ENCODE measurements at regions not wholly inside any gene's neighbourhood (a gene's known extent, or its start where the extent isn't known, plus 50 kb on each side); places are given as distances from the start of the nearest gene placed in this dataset.
"Not testable (repeated sequence)": the region's sequence is repeated elsewhere in the genome, so short reads cannot be mapped to it uniquely, and the experiment has no call there.

DNA sequence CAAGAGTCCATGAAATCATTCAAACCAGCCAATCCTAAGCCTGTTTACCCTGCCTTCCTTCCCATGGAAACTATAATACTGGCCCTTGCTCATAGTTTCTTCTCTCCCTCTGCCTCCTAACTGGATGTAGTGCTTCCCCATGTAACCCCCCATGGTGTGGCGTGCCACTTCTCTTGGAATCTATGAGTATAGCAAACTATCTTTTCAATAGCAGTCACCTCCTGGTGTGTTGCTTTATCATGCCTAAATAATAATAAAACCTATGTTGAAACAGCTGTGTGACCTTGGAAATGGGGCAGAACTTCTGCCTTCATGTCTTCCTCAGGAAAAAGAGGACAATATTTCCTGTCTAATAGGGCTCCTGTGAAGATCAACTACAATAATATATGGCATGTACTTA lies 234.8 kb upstream of the EDNRA start:
- no peak overlapping the region for H2BK12ac ChIP-seq (ENCODE audit: insufficient read length, low read depth, low read length)
- no peak overlapping the region for H4K91ac ChIP-seq (ENCODE audit: insufficient read length, low read depth, low read length)
- no peaks in the 10 kb centered on the region; the same call in 1 of the 2 replicates for H3K27me3 ChIP-seq (ENCODE audit: insufficient read depth, low read length)
- no peak overlapping the region for H3K9ac ChIP-seq (ENCODE audit: extremely low read depth, insufficient read length, low read length)
- no peak overlapping the region for H2BK15ac ChIP-seq (ENCODE audit: low read depth, low read length)
- no peak overlapping the region for H2BK5ac ChIP-seq (ENCODE audit: insufficient read length, low read length)
- peaks cover 4 to 5% of the 10 kb centered on the region in 2 experiments; a peak in 3 of 4 replicates for H3K4me1 Mint-ChIP-seq
- no peak for DNase-seq
- H2BK120ac ChIP-seq (ENCODE audit: low read depth, low read length, poor library complexity, severe bottlenecking): no peak overlapping the region
- H2AK5ac ChIP-seq (ENCODE audit: insufficient read length, low read length): no peak overlapping the region
- H3K36me3 Mint-ChIP-seq (ENCODE audit: insufficient read depth in 1 of 3, low read depth in 3 of 3): no peaks in the 10 kb centered on the region
- WGBS (ENCODE audit: extremely low coverage, insufficient read length, low lambda C conversion rate): no CpG with 5 or more reads among the region's 1 CpG
- H3K4me1 ChIP-seq (ENCODE audit: insufficient read depth, low read length): no peaks in the 10 kb centered on the region
- no peaks in the 10 kb centered on the region for H3K23me2 ChIP-seq (ENCODE audit: insufficient read length, low read depth, low read length, poor library complexity, severe bottlenecking)
- H3K4me3 Mint-ChIP-seq: no peak overlapping the region
- TF ChIP-seq, protein P1, sequence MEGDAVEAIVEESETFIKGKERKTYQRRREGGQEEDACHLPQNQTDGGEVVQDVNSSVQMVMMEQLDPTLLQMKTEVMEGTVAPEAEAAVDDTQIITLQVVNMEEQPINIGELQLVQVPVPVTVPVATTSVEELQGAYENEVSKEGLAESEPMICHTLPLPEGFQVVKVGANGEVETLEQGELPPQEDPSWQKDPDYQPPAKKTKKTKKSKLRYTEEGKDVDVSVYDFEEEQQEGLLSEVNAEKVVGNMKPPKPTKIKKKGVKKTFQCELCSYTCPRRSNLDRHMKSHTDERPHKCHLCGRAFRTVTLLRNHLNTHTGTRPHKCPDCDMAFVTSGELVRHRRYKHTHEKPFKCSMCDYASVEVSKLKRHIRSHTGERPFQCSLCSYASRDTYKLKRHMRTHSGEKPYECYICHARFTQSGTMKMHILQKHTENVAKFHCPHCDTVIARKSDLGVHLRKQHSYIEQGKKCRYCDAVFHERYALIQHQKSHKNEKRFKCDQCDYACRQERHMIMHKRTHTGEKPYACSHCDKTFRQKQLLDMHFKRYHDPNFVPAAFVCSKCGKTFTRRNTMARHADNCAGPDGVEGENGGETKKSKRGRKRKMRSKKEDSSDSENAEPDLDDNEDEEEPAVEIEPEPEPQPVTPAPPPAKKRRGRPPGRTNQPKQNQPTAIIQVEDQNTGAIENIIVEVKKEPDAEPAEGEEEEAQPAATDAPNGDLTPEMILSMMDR (conservative IDR thresholded peaks at IDR 0.05): no peak
- no peaks in the 10 kb centered on the region for H3K79me1 ChIP-seq (ENCODE audit: insufficient read depth, low read depth, low read length, poor library complexity, severe bottlenecking)
- H4K20me1 ChIP-seq (ENCODE audit: control insufficient read depth, insufficient read depth, insufficient read length): no peaks in the 10 kb centered on the region
- no peak overlapping the region for H3K14ac ChIP-seq (ENCODE audit: insufficient read depth, low read length)
- peaks cover 0 to under 1% of the 10 kb centered on the region in 2 experiments; a peak in 1 of 5 replicates for H3K9me3 Mint-ChIP-seq
- H2AFZ ChIP-seq (ENCODE audit: low read length): no peak overlapping the region
- no peak overlapping the region for H3K4me2 ChIP-seq (ENCODE audit: insufficient read depth, insufficient read length, low read length)
- H3K18ac ChIP-seq (ENCODE audit: insufficient read length, low read depth, low read length): no peak overlapping the region
- no peak overlapping the region for H3T11ph ChIP-seq (ENCODE audit: low read length)
- no peak overlapping the region; a peak in 1 of 7 replicates for H3K27ac Mint-ChIP-seq
- no peak overlapping the region for H3K27ac ChIP-seq (ENCODE audit: insufficient read length, low read depth, low read length)
- no peaks in the 10 kb centered on the region for H3K27me3 Mint-ChIP-seq (ENCODE audit: low read depth)
- no peak overlapping the region for H2BK20ac ChIP-seq (ENCODE audit: low read depth, low read length, poor library complexity, severe bottlenecking)
- no peak overlapping the region for H4K5ac ChIP-seq (ENCODE audit: insufficient read length, low read depth, low read length)
- H4K8ac ChIP-seq (replicated peaks; ENCODE audit: insufficient read length, low read depth, low read length): no peak overlapping the region
- no peak overlapping the region for H3K4ac ChIP-seq (ENCODE audit: low read depth, low read length)
- H3K79me2 ChIP-seq (ENCODE audit: insufficient read depth, low read length): no peaks in the 10 kb centered on the region
- no peak overlapping the region for H3K23ac ChIP-seq (ENCODE audit: insufficient read length, low read depth, low read length)
- H3K56ac ChIP-seq (ENCODE audit: insufficient read length, low read depth, low read length): no peak overlapping the region
- no peaks in the 10 kb centered on the region for H3K9me3 ChIP-seq (ENCODE audit: control insufficient read depth, low read depth, low read length)

DNA sequence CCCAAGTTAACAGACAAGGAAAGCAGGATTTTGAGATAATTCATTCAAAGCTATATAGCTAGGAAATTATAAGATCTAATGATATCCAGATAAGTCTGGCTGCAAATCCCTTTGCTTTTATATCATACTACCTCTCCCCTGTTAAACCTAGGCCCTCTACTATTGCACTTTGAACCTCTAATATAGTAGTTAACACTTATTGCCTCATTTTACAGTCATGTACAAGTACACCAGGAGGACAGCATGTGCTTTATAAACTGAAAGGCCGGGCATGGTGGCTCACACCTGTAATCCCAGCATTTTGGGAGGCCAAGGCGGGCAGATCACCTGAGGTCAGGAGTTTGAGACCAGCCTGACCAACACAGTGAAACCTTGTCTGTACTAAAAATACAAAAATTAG lies 234.4 kb upstream of the EDNRA start:
- H3K4ac ChIP-seq (ENCODE audit: low read depth, low read length); H2AFZ ChIP-seq (ENCODE audit: low read length); H2BK20ac ChIP-seq (ENCODE audit: low read depth, low read length, poor library complexity, severe bottlenecking); H2BK12ac ChIP-seq (ENCODE audit: insufficient read length, low read depth, low read length); H3K4me1 Mint-ChIP-seq; H3K27me3 Mint-ChIP-seq (ENCODE audit: low read depth); H3K9ac ChIP-seq (ENCODE audit: extremely low read depth, insufficient read length, low read length); H3K4me2 ChIP-seq (ENCODE audit: insufficient read depth, insufficient read length, low read length); DNase-seq; H3K23ac ChIP-seq (ENCODE audit: insufficient read length, low read depth, low read length); H3K4me1 ChIP-seq (ENCODE audit: insufficient read depth, low read length); H3K27me3 ChIP-seq (ENCODE audit: insufficient read depth, low read length); H4K91ac ChIP-seq (ENCODE audit: insufficient read length, low read depth, low read length); H3K27ac ChIP-seq (ENCODE audit: insufficient read length, low read depth, low read length); H3K36me3 Mint-ChIP-seq (ENCODE audit: insufficient read depth in 1 of 3, low read depth in 3 of 3); H2BK5ac ChIP-seq (ENCODE audit: insufficient read length, low read length); H2BK120ac ChIP-seq (ENCODE audit: low read depth, low read length, poor library complexity, severe bottlenecking); H3K9me3 ChIP-seq (ENCODE audit: control insufficient read depth, low read depth, low read length); H2AK5ac ChIP-seq (ENCODE audit: insufficient read length, low read length); H3K56ac ChIP-seq (ENCODE audit: insufficient read length, low read depth, low read length); H3T11ph ChIP-seq (ENCODE audit: low read length); H3K9me3 Mint-ChIP-seq; H3K14ac ChIP-seq (ENCODE audit: insufficient read depth, low read length); H4K8ac ChIP-seq (replicated peaks; ENCODE audit: insufficient read length, low read depth, low read length); H3K27ac Mint-ChIP-seq; H4K5ac ChIP-seq (ENCODE audit: insufficient read length, low read depth, low read length); H3K18ac ChIP-seq (ENCODE audit: insufficient read length, low read depth, low read length); H3K79me2 ChIP-seq (ENCODE audit: insufficient read depth, low read length); H3K4me3 Mint-ChIP-seq; H3K23me2 ChIP-seq (ENCODE audit: insufficient read length, low read depth, low read length, poor library complexity, severe bottlenecking); H2BK15ac ChIP-seq (ENCODE audit: low read depth, low read length); H4K20me1 ChIP-seq (ENCODE audit: control insufficient read depth, insufficient read depth, insufficient read length); H3K79me1 ChIP-seq (ENCODE audit: insufficient read depth, low read depth, low read length, poor library complexity, severe bottlenecking): not testable (repeated sequence)
- no CpG with 5 or more reads among the region's 2 CpGs for WGBS (ENCODE audit: extremely low coverage, insufficient read length, low lambda C conversion rate)

All from H9 (cell line).